ENCODE measurements at regions not wholly inside any gene's neighbourhood (a gene's known extent, or its start where the extent isn't known, plus 50 kb on each side); places are given as distances from the start of the nearest gene placed in this dataset.

DNA sequence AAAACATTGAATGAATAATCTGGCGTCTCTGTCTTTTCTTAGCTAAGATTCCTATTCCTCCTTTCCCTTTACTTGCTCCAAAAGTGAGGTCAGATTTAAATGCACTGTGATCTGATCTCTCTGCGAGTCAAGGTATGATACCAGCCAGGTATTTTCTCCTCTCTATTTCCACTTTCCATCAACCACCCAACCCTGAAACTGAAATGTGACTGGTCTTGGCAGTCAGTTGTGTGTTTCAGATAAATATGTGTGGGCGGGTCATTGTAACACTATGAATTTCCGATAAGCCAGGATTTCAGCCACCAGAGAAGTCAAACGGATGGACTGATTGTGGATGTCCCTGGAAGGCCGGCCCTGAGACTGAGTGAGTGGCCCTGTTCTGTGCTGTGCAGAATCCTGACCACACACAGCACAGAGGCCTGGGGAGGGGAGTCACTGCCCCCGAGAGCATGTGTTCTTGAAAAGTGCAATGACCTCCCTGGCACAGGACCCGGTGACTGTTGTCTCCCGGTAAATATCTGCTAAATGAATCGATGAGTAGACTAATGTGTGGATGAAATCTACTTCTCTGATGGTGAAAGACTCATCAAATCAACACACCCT, 612.5 kb upstream of the TMEM132C start:
- DNase-seq = no peak
- intact Hi-C loops (cut with DNase I) = no loop called here
- H3K27ac ChIP-seq = no peak overlapping the region
- no peaks in the 10 kb centered on the region for H3K4me1 ChIP-seq
- 77 to 83% methylated on average over 9 to 10 of the region's 10 CpGs for WGBS, 2 donors
- H3K27me3 ChIP-seq = no peaks in the 10 kb centered on the region
- TF ChIP-seq, protein P1, sequence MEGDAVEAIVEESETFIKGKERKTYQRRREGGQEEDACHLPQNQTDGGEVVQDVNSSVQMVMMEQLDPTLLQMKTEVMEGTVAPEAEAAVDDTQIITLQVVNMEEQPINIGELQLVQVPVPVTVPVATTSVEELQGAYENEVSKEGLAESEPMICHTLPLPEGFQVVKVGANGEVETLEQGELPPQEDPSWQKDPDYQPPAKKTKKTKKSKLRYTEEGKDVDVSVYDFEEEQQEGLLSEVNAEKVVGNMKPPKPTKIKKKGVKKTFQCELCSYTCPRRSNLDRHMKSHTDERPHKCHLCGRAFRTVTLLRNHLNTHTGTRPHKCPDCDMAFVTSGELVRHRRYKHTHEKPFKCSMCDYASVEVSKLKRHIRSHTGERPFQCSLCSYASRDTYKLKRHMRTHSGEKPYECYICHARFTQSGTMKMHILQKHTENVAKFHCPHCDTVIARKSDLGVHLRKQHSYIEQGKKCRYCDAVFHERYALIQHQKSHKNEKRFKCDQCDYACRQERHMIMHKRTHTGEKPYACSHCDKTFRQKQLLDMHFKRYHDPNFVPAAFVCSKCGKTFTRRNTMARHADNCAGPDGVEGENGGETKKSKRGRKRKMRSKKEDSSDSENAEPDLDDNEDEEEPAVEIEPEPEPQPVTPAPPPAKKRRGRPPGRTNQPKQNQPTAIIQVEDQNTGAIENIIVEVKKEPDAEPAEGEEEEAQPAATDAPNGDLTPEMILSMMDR (IDR thresholded peaks at IDR 0.05) = no peak
- TF ChIP-seq POLR2A (IDR thresholded peaks at IDR 0.05) = no peak
- no peaks in the 10 kb centered on the region for H3K9me3 ChIP-seq
- no peaks in the 10 kb centered on the region for H3K36me3 ChIP-seq
- H3K4me3 ChIP-seq = no peak overlapping the region

DNA sequence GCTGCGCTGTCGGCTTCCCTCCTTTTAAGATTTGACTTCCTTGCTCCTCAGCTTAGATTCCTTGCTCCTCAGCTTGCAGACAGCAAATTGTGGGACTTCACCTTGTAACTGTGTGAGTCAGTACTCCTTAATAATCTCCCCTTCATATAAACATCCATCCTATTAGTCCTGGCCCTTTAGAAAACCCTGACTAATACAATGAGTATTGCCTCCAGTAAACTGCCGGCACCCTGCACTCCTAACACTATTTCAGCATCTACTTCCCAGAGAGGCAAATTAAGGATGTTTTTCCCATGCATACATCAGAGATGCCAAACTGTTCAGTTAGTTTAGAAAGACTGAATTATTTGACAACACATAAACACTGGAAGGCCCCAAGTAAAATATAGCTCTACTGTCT, 611.3 kb upstream of the TMEM132C start:
- H3K27ac ChIP-seq = no peak overlapping the region
- 88 to 93% methylated on average over 3 of the region's 3 CpGs for WGBS, 2 donors

DNA sequence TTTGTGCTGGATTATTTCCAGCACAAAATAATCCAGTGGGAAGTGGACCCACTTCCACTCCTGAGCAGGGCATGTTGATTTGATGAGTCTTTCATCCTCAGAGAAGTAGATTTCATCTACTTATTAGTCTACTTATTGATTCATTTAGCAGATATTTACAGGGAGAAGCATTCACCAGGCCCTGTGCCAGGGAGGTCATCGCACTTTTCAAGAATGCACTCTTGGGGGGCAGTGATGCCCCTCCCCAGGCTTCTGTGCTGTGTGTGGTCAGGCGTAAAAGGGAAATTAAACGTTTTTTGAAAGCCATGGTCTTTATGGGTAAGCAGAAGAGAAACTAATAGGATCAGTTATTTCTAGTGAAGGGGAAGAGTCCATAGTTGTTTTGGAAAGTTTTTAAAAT, 610.7 kb upstream of the TMEM132C start:
- intact Hi-C loops (cut with DNase I) = no loop called here
- H3K4me3 ChIP-seq = no peak overlapping the region
- TF ChIP-seq, protein P1 (IDR thresholded peaks at IDR 0.05) = no peak
- TF ChIP-seq POLR2A (IDR thresholded peaks at IDR 0.05) = no peak
- no peaks in the 10 kb centered on the region for H3K27me3 ChIP-seq
- no peak for DNase-seq
- H3K4me1 ChIP-seq = no peaks in the 10 kb centered on the region
- H3K9me3 ChIP-seq = no peaks in the 10 kb centered on the region
- H3K27ac ChIP-seq = no peak overlapping the region
- no peaks in the 10 kb centered on the region for H3K36me3 ChIP-seq
- 47 to 60% methylated on average over 3 of the region's 3 CpGs for WGBS, 2 donors

More for the DNA sequence above, 611.3 kb upstream of the TMEM132C start:
- no peak for DNase-seq
- Histone ChIP-seq H3K4me3 (no peak overlapping the region), H3K9me3 (no peaks in the 10 kb centered on the region), H3K27me3 (no peaks in the 10 kb centered on the region), H3K4me1 (no peaks in the 10 kb centered on the region), H3K36me3 (no peaks in the 10 kb centered on the region)
- TF ChIP-seq, protein P1 (IDR thresholded peaks at IDR 0.05) = no peak
- TF ChIP-seq POLR2A (IDR thresholded peaks at IDR 0.05) = no peak
- intact Hi-C loops (cut with DNase I) = no loop called here

DNA sequence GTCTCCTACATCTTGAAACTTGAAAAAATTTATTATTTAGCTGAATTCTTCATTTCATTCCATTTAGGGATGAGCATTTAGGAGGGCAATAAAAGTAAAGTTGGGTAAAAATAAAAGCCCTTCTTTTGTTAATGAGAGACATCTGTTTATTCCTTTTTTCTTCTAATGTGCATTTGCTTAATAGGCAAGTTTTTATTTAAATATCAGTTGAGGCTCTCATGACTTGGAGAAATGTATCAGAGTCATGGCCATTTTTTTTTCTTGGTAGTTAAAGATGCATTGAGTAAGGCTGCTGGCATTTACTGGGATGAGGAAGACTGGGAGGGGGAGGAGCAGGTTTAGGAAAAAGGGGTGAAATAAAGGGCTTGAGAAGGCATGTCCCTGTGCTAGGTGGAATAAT, 609.9 kb upstream of the TMEM132C start:
- Histone ChIP-seq H3K27me3 (no peaks in the 10 kb centered on the region), H3K27ac (no peak overlapping the region), H3K36me3 (no peaks in the 10 kb centered on the region), H3K9me3 (no peaks in the 10 kb centered on the region), H3K4me1 (no peaks in the 10 kb centered on the region), H3K4me3 (no peak overlapping the region)
- no peak for TF ChIP-seq POLR2A (IDR thresholded peaks at IDR 0.05)
- TF ChIP-seq, protein P1 (IDR thresholded peaks at IDR 0.05) = no peak
- intact Hi-C loops (cut with DNase I) = no loop called here
- DNase-seq = no peak

DNA sequence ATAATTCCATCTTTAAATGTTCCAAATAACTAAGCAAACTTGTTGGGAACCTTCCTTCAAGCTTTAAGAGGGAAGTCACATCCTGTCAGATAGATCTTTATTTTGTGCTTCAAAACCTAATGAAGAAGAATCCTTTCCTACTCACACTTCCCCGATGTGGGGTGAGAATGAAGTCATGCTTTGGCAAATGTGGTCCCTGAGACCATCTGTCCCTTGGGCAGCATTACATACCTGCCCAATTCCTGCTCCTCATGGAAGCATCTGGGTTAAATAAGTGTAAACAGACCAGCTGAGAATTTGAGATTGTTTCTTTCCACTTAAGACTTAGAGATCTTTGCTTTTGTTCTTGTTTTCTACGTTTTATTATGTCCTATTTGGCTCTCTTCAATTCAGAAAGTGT, 606.0 kb upstream of the TMEM132C start:
- intact Hi-C loops (cut with DNase I) = no loop called here
- Histone ChIP-seq H3K36me3 (no peaks in the 10 kb centered on the region), H3K27me3 (no peaks in the 10 kb centered on the region), H3K4me3 (no peak overlapping the region), H3K4me1 (no peaks in the 10 kb centered on the region), H3K9me3 (no peaks in the 10 kb centered on the region), H3K27ac (no peak overlapping the region)
- 31 to 50% methylated on average over 2 of the region's 2 CpGs for WGBS, 2 donors
- no peak for DNase-seq
- no peak for TF ChIP-seq POLR2A (IDR thresholded peaks at IDR 0.05)
- TF ChIP-seq, protein P1 (IDR thresholded peaks at IDR 0.05) = no peak
